Lung (tissue), 11 donors: ENCODE measurements at regions not wholly inside any gene's neighbourhood (a gene's known extent, or its start where the extent isn't known, plus 50 kb on each side); places are given as distances from the start of the nearest gene placed in this dataset.

Source experiments
- ATAC-seq: fragments of 200-7000 bp; cut with Tn5 transposase; one replicate; pipeline ENCODE4 v1.9.1; 2020; ENCODE audit warnings: moderate number of reproducible peaks; ENCODE audit not compliant: insufficient read depth, low FRiP score
- DNase-seq, 3 donors: peaks; one replicate each; pipeline ENCODE4 v3.0.0-alpha.2; 2013 to 2017
- H3K27ac ChIP-seq, 2 donors: one replicate each; pipeline ENCODE4 v1.5.1; 2013; ENCODE audit warnings: mild to moderate bottlenecking in 2 of 2, moderate library complexity in 2 of 2, control low read depth in 1 of 2, inconsistent platforms in 1 of 2, low read depth in 1 of 2, low read length in 1 of 2
- H3K27me3 ChIP-seq, 3 donors: one replicate each; pipeline ENCODE4 v1.5.1; 2013; ENCODE audit warnings: low read length in 2 of 3; ENCODE audit not compliant: control insufficient read depth in 3 of 3, insufficient read depth in 3 of 3
- H3K36me3 ChIP-seq, 4 donors: one replicate each; pipeline ENCODE4 v1.5.1; 2013; ENCODE audit warnings: low read length in 4 of 4, mild to moderate bottlenecking in 1 of 4, moderate library complexity in 1 of 4; ENCODE audit not compliant: control insufficient read depth in 4 of 4, insufficient read depth in 4 of 4
- H3K4me1 ChIP-seq, 5 donors: one replicate each; pipeline ENCODE4 v1.5.1; 2013; ENCODE audit warnings: low read length in 5 of 5, mild to moderate bottlenecking in 2 of 5, moderate library complexity in 1 of 5; ENCODE audit not compliant: control insufficient read depth in 5 of 5, insufficient read depth in 5 of 5
- H3K4me3 ChIP-seq: one replicate; pipeline ENCODE4 v1.5.1; 2013; ENCODE audit warnings: mild to moderate bottlenecking, control low read depth, moderate library complexity
- H3K9ac ChIP-seq, 2 donors: one replicate each; pipeline ENCODE4 v1.5.1; 2013; ENCODE audit warnings: low read length in 2 of 2, control low read depth in 1 of 2; ENCODE audit not compliant: insufficient read depth in 1 of 2
- H3K9me3 ChIP-seq, 4 donors: one replicate each; pipeline ENCODE4 v1.5.1; 2013; ENCODE audit warnings: low read length in 3 of 4, mild to moderate bottlenecking in 1 of 4, moderate library complexity in 1 of 4; ENCODE audit not compliant: control insufficient read depth in 4 of 4, insufficient read depth in 3 of 4
- CTCF ChIP-seq: IDR thresholded peaks from 2 replicates; pipeline ENCODE4 v1.5.1; 2012; ENCODE audit warnings: mild to moderate bottlenecking; ENCODE audit errors: control extremely low read depth, extremely low read depth
- WGBS, 2 donors: extraction: QIAGEN DNeasy Blood & Tissue Kit; methylation state at CpG; one replicate each; pipeline ENCODE4 v1.1.7; 2013; 5-methylcytosine and 5-hydroxymethylcytosine counted together
- donor health status: control.
- donor health status: control.
- donor health status: Bipolar disorder and iron deficiency.
- donor health status: healthy.
- donor health status: DM: yes; HTN: yes; CAD: no.

GRCh38 chrX:127552571-127552970 lies 499.6 kb downstream of the ACTRT1 start:
- Histone ChIP-seq H3K4me3 (no peak overlapping the region), H3K36me3 (no peaks in the 10 kb centered on the region), H3K27me3 (no peaks in the 10 kb centered on the region), H3K27ac (no peak overlapping the region), H3K9me3 (peaks cover 0 to 3% (median under 1%) of the 10 kb centered on the region in 4 donors), H3K4me1 (no peaks in the 10 kb centered on the region), H3K9ac (no peak overlapping the region)
- DNase-seq (no peak), ATAC-seq (no peak)
- WGBS, 2 donors = 47 to 72% methylated on average over 3 of the region's 3 CpGs
- TF ChIP-seq CTCF = no peak

GRCh38 chrX:127519323-127519722 lies 532.9 kb downstream of the ACTRT1 start:
- WGBS, 2 donors = 75 to 78% methylated on average over 4 of the region's 4 CpGs
- Histone ChIP-seq H3K27ac (no peak overlapping the region), H3K36me3 (no peaks in the 10 kb centered on the region), H3K27me3 (no peaks in the 10 kb centered on the region), H3K4me3 (no peak overlapping the region), H3K4me1 (no peaks in the 10 kb centered on the region), H3K9me3 (no peaks in the 10 kb centered on the region), H3K9ac (no peak overlapping the region)
- no peak for DNase-seq
- no peak for TF ChIP-seq CTCF
- ATAC-seq = no peak

- ATAC-seq (no peak), DNase-seq (no peak)
- TF ChIP-seq CTCF = no peak
- 87 to 92% methylated on average over 1 of the region's 1 CpG for WGBS, 2 donors
- H3K36me3 ChIP-seq = no peaks in the 10 kb centered on the region
- H3K27ac ChIP-seq = no peak overlapping the region
- H3K4me3 ChIP-seq = no peak overlapping the region
- H3K4me1 ChIP-seq = no peaks in the 10 kb centered on the region
- H3K9ac ChIP-seq = no peak overlapping the region
- H3K27me3 ChIP-seq = no peaks in the 10 kb centered on the region
- H3K9me3 ChIP-seq = peaks cover 0 to 5% (median 2%) of the 10 kb centered on the region in 4 donors
These were observed 562.2 kb downstream of the ACTRT1 start for GRCh38 chrX:127490000-127490399.

- Histone ChIP-seq H3K4me3 (no peak overlapping the region), H3K9ac (no peak overlapping the region), H3K9me3 (no peaks in the 10 kb centered on the region), H3K4me1 (no peaks in the 10 kb centered on the region), H3K36me3 (no peaks in the 10 kb centered on the region), H3K27ac (no peak overlapping the region), H3K27me3 (no peaks in the 10 kb centered on the region)
- DNase-seq = no peak
- no peak for ATAC-seq
- no peak for TF ChIP-seq CTCF
These were observed 586.0 kb downstream of the ACTRT1 start for GRCh38 chrX:127466211-127466610.
